Inferior parietal cortex (tissue), 1 donor: ENCODE measurements at regions not wholly inside any gene's neighbourhood (a gene's known extent, or its start where the extent isn't known, plus 50 kb on each side); places are given as distances from the start of the nearest gene placed in this dataset.

ENCODE experiments used
- DNase-seq: peaks from one replicate; pipeline ENCODE4 v3.0.0-alpha.2; 2016; ENCODE audit errors: extremely low spot score

DNA sequence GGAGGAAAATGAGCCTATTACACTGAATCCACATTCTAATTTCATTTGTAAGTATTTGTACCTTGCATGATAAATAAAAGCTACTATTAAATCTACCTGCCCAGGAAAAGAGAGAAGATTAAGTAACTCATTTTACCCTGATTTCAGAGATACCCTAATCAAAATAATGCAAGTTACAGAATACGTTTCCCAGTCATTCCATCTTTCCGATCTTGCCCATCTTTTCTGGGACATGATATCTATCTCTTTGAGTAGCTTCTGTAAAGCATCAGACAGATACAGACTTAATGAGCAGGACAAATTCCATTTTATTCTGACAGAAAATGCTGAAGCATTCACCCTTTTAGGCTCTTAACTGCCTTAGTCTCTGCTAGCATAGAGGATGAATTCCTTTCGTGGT lies 56.6 kb downstream of the SPRY2 start:
- no peak for DNase-seq

DNA sequence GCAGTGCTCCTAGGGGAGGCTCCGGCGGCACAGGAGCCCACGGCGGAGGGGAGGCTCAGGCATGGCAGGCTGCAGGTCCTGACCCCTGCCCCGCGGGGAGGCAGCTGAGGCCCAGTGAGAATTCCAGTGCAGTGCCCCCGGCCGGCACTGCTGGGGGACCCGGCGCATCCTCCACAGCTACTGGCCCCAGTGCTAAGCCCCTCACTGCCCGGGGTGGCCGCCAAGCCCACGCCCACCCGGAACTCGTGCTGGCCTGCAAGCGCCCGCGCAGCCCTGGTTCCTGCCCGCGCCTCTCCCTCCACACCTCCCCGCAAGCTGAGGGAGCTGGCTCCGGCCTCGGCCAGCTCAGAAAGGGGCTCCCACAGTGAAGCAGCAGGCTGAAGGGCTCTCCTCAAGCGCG lies 62.2 kb downstream of the SPRY2 start:
- no peak for DNase-seq

DNA sequence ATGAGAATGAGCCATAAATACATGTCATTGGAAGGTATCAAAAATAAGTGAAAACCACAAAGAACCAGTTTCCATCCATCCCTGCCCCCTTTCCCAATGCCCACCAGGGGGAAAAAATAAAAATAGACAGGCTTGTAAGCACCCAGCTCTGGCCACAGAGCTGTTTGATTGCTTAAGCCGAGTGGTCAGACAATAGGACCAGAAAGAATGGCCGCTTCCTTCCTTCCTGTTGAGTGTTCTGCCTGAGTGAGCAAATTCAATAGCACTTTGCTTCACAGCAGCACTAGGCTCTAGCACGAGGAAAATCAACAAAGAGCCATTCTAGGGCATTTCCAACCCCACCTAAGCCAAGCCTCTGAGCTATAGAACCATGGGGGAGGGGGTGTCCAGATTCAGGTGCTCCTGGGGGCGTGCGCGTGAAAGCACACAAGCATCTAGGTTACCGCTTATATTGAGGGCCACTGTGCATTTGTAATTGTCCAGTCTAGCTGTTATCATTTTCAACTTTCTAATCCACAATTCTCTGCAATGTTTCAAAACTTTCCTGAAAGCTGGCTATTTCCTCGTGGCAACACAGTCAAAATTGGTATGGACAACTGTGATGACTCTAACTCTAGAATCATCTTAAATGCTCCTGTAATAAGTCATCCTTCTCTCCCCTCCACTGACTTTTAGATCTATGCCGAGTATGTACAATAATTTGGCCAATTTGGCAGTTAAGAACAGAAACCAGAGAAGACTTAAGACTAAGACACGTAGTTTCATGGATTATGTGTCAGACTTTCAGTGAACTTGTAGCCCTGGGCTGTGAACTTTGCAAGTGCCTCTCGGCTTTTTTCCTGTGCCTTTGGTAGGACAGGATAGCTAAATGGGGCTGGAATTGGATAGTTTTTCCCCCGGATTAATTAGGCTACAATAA lies 64.3 kb downstream of the SPRY2 start:
- peak; percentile 32 for DNase-seq

DNA sequence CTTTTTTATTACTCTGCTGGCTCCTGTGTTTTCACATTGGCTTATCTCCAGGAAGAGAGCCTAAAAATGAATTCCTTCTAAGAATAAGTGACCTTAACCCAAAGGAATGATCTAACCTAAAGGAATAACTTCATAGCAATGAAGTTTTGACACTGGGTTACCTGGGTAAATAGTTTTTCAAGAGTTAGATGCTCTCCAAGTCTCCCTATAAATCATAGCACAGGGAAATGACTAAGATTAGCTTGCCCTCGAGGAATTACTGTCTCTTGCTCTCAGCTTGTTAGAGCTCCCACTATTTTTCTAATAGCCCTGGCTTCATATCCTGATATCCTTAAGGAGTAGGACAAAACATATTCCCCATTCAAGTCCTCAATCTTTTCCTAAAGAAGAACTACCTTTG lies 66.3 kb downstream of the SPRY2 start:
- DNase-seq = no peak

DNA sequence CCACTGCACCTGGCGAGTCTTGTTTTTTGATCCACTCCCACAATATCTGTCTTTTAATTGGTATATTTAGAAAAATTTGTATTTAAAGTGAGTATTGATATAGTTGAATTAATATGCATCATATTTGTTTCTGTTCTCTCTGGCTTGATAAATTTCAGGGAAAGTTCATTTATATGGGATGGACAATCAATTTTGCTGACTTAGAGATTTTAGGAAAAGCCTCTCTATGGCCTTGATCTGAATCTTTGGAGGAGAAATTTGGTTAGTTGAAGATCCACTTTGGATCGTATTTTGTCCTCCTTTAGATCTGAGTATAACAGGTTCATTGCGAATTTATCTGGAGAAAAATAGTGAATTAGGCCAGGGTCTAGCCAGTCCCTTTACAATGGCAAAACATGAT lies 67.2 kb downstream of the SPRY2 start:
- DNase-seq = no peak

DNA sequence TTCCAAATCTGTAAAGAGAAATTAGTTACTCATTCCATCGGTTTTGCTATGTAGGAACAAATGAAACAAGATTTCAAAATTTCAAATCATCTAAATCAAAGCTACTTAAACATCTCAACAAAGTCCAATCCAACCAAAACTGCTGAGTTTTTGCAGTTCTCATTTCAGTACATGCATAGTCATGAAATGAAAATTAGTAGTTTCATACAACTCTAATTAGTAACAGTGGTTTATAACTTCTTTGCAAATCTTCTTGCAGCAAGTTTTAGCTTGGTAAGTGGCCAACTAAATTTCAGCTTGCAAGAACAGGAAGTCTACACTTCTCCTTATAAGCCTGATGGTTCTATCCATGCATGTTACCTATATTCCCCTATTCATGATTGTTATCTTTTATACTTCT lies 75.6 kb downstream of the SPRY2 start:
- DNase-seq = no peak

DNA sequence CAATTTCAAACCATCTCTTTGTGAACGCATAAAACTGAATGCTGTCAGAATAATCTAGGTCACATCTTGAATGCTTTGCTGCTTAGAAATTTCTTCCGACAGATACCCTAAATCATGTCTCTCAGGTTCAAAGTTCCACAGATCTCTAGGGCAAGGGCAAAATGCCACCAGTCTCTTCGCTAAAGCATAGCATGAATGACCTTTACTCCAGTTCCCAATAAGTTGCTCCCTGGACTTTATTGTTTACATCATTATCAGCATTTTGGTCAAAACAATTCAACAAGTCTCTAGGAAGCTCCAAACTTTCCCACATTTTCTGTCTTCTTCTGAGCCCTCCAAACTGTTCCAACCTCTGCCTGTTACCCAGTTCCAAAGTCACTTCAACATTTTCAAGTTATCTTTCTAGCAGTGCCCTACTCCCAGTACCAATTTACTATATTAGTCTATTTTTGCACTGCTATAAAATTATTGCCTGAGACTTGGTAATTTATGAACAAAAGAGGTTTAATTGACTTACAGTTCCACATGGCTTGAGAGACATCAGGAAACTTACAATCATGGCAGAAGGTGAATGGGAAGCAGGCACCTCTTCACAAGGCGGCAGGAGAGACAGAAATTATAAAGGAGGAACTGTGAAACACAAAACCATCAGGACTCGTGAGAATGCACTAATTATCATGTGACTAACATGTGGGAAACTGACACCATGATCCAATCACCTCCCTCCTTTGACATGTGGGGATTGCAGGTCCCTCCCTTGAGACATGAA lies 77.0 kb downstream of the SPRY2 start:
- no peak for DNase-seq

DNA sequence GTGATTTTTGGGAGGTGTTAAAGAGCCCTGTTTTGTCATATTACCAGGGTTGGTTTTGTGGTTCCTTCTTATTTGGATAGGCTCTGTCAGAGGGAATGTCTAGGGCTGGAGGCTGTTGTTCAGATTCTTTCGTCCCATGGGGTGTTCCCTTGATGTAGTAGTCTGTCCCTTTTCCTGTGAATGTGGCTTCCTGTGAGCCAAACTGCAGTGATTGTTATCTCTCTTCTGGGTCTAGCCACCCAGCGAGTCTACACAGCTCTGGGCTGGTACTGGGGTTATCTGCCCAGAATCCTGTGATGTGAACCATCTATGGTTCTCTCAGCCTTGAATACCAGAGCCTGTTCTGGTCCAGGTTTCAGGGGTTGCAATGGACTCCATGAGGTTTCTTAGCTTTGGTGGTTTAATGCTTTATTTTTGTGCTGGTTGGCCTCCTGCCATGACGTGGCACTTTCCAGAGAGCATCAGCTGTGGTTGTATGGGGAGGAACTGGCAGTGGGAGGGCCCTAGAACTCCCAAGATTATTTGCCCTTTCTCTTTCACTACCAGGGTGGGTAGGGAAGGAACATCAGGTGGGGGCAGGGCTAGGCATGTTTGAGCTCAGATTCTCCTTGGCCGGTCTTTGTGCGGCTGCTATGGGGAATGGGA lies 78.8 kb downstream of the SPRY2 start:
- DNase-seq = no peak

DNA sequence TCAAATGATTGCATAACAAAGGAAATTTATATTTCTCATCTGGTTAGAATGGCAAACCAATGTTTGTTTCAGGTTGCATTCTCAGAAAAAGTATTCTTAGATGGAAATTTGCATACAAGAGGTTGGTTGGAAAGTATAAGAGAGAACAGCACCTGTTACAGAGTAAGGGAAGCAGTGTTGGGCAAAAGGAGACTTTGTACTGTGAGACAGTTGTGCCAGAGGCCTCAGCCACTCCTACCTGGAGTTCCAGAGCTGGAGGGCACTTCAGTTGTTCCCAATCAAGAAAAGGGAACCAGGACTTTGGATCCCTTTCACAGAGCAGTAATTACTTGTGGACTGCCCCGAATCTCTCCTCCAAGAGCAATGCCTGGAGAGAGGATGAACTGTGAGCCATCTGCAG lies 81.8 kb downstream of the SPRY2 start:
- no peak for DNase-seq

DNA sequence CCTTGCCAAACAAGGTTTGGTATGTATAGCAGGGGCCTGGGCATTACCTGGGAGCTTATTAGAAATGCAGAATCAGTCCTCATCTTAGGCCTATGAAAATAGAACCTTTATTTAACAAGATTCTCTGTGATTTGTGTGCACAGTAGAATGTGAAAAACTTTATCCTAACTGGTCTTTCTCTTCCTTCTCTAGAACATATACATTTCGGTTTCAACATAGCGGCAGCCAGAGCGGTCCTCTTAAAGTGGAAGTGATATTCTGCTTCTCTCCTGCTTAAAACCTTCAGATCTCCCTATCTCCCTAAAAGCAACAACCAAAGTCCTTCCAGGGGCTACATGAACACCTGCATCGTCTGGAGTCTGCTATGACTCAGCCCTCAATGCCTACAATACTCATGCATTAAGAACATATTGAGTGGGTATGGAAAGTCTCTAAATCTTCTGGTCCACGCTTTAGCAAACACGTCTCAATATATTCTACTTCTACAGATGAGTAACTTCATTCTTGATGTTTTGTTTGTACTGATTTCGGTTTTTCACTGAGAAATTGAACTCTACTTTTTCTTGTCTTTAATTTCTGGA lies 84.5 kb downstream of the SPRY2 start:
- no peak for DNase-seq

DNA sequence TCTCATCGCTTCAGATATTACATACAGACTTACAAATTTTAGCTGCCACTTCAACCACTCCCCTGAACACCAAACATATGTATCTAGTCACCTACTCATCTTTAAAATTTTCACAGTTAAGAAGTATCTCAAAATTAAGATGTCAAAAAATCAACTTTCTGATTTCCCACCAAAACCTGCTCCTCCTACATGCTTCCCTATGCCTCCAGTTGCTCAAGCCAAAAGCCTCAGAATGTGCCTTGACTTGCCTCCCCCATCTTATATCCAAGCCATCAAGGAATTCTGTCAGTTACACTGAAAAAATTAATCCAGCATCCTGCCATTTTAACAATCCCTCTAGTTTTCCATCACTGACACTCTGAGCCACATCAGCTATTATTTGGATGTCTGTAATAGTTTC lies 85.0 kb downstream of the SPRY2 start:
- DNase-seq = no peak

DNA sequence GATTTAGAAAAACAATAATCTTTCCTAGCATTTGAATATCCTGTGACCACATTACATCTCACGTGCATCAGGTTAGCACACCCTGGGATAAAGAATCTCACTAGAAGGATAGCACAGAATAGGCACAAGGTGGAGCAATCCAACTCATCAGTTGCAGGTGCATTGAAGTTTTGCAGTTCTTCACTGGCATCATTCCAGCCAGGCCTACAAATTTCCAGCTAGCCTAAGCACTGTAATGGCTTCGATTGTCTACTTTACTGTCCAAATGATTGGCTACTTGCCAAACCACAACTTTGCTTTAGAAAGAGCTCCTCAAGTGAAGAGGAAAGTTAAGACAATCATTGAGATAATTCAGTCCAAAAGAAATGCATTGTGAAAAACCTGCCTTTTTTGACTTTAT lies 89.5 kb downstream of the SPRY2 start:
- no peak for DNase-seq

DNA sequence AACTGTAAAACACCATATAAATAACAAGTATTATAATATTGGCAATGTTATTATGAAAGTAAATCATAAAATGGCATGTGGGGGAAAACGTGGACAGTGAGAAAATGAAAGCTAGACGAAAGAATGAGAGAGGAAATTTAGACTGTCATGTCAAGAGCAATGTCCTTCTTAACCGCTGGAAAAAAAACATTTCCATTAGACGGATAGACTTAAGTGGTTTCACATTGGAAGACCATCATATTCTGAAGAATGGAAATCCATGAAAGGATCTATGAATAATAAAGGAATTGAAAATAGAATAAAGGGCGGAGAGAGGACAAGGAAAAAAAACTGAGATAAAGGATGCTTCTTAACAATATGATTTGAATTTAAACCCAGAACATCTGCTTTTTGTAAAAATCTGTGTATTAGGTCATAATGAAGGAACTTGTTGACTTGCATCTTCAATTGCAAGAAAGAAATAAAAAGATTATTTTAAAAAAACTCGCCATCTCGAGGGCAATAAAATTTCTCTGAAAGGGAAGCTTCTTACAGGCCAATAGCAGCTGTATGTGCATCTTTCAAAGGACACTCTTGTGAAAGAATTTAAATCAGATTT lies 90.6 kb downstream of the SPRY2 start:
- DNase-seq = no peak

DNA sequence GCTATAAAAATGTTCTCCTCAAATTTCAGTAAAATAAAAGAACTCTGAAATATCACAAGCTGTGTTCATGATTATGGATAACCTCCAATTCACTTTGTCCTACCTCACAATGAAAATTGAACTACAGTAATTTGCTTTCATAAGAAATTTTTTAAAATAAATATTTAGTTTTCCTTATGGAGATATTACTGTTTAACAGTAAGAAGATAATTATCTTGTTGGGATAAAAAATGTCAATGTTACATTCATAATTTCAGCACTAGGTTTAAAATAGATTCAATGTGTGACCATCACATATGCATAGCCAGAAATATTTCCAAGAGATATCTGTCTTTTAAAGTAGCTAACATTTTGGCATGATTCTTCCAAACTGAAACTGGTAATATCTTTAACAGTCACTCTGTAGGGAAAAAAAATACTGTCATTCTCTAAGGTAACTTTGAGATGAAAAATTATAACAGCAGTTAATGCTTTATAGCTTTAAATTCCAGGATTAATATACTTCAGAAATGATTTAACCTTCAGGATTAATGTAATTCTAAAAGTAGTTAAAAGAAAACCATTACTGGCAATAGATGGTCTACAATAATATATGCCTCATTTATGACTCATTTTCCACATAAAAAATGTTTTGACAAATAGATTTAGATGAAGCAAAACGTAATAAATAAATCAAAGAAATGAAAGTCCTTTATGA lies 91.3 kb downstream of the SPRY2 start:
- DNase-seq = no peak

DNA sequence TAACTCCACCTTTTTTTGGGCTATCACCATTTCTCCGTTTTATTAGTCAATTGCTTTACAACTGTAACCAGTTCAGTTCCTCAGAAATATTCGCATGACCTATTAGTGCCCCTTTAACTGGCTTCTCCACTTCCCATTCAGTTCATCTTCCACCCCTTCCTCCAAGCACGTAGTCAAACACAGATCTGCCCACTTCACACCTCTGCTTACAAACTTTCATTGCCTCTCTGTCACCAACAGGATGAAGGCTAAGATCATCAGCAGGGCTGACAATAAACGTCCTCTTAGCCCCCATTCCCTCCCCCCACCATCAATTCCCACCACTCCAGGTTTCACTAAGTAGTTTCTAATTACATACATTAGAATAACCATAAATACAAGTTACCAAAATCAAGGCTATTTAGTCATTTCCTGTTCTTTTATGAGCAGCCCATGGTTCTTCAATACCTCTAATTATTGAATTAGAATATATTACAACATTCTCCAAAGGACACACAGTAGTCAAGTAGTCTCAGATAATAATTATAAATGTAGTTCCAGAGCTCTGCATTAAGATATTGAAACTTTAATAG lies 95.7 kb downstream of the SPRY2 start:
- DNase-seq = no peak

DNA sequence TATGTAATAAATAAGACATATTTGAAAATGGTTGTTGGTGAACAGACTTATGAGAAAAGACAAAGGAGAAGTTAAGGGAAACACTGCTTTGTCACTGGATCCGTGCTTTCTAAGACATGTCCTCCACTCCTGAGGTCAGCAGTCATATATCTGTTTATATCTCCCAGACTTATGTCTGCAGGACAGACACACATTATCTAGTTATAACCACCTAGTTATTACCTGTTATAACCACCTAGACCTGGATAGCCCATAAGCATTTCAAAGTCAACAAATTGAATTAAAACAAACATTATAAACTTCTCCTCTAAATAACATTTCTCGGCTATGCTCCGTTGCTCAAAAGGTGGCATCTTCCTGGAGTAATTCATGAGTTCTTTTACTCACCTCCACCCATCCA lies 96.4 kb downstream of the SPRY2 start:
- no peak for DNase-seq

DNA sequence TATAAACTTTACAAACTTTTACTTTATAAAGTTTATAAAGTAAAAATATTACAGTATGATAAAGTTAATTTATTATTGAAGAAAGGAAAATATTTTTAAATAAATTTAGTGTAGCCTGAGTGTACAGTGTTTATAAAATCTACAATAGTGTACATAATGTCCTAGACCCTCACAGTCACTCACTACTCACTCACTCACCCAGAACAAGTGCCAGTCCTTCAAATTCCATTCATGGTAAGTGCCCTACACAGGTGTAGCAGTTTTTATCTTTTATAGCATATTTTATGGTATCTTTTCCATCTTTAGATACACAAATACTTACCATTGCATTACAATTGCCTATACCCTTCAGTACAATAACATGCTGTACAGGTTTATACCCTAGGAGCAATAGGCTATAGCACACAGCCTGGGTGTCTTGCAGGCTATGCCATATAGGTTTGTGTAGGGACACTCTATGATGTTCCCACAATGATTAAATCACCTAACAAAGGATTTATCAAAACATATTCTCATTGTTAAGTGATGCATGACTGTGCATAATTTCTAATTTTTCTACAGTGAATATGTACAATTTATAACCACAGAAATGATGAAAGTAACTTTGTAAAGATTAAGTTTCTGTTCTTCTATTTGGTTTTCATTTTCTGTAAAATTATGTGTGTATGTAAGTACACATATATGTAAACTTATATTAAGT lies 98.0 kb downstream of the SPRY2 start:
- DNase-seq = no peak

DNA sequence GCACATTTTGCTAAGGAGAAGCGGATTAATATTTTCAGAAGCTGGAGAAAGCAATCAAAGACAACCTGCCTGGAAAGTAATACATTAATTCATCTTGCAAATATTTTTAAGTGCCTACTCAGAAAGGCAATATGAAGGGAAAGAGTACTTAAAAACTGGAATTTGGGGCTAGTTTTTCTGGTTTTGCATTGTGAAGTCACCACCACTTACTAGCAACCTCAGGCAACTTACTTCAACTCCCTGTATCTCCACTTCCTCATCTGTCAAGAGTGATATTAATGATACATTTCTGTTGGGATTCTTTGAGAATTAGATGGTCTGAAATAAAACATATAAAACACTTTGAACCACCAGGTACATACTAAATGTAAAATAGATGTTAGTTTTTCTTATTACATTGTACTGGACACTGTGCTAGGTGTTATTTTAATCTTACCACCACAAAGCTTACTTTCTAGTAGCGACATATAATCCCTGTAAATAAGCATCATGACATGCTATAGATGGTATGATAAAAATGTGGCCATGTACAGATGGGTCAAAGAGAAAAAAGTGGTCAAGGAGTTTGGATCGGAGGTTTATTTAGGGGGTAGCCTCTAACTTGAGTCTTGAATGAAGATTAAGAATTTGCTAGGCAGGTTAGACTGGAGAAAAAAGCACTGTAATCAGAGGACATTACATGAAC lies 101.2 kb downstream of the SPRY2 start:
- DNase-seq = no peak

DNA sequence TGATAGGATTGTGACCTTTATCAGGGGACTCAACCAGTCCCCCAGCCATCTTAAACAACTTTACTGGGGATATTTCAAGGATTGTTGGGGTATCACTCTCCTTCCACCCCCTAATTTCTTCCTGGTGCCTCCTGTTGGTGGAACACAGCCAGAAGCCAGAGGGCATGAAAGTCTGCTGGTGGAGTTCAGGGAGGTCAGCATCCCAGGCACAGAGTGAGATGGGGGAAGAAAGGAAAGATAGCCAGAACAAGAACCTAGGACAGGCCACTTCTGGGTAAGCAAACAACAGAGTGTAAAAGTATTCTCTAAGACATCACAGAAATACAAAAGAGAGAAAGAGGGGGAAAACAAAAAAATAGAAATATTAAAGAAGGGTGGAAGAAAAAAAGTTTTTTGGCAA lies 101.8 kb downstream of the SPRY2 start:
- DNase-seq = no peak

DNA sequence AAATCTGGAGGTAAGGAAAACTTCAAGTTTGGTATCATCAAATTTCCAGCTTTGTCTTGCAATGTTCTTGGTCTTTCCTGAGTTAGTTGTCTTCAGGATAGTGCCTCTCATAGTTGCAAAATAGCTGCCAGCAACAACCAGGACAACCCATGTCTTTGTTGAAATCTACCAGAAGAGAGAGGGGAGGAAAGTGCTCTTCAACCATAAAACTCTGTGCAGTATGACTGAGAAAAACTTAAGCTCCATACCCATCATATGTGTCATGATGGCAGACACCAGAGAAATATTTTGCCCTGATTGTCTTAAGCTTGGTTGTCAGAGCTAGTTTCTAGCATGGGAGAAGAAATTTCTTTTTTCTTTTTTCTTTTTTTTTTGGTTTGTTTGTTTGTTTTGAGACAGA lies 103.3 kb downstream of the SPRY2 start:
- no peak for DNase-seq
